ENCODE measurements at regions not wholly inside any gene's neighbourhood (a gene's known extent, or its start where the extent isn't known, plus 50 kb on each side); places are given as distances from the start of the nearest gene placed in this dataset.
"Not testable (repeated sequence)": the region's sequence is repeated elsewhere in the genome, so short reads cannot be mapped to it uniquely, and the experiment has no call there.

GRCh38 chr7:76117306-76117991, 69.5 kb downstream of the MDH2 start:
- not testable (repeated sequence) for DNase-seq (ENCODE audit: low read depth)

GRCh38 chr7:76118253-76119036, 70.5 kb downstream of the MDH2 start:
- not testable (repeated sequence) for DNase-seq (ENCODE audit: low read depth)

- no peak for DNase-seq (ENCODE audit: low read depth)
Measured at GRCh38 chr7:76121044-76121443, 73.1 kb downstream of the MDH2 start.

- DNase-seq (ENCODE audit: low read depth) = no peak
Measured at GRCh38 chr7:76122516-76123239, 74.8 kb downstream of the MDH2 start.

GRCh38 chr7:76123316-76123715, 75.4 kb downstream of the MDH2 start:
- DNase-seq (ENCODE audit: low read depth) = no peak

- no peak for DNase-seq (ENCODE audit: low read depth)
Measured at GRCh38 chr7:76125560-76125959, 76.1 kb upstream of the SRRM3 start.

- DNase-seq (ENCODE audit: low read depth) = no peak
Measured at GRCh38 chr7:76126632-76127031, 75.1 kb upstream of the SRRM3 start.

GRCh38 chr7:76129366-76129765, 72.3 kb upstream of the SRRM3 start:
- no peak for DNase-seq (ENCODE audit: low read depth)

GRCh38 chr7:76129836-76130235, 71.9 kb upstream of the SRRM3 start:
- DNase-seq (ENCODE audit: low read depth) = no peak

- DNase-seq (ENCODE audit: low read depth) = peak; percentile 57
Measured at GRCh38 chr7:76130661-76131060, 71.0 kb upstream of the SRRM3 start.

- DNase-seq (ENCODE audit: low read depth) = not testable (repeated sequence)
Measured at GRCh38 chr7:76131887-76132286, 69.8 kb upstream of the SRRM3 start.

GRCh38 chr7:76133164-76133775, 68.4 kb upstream of the SRRM3 start:
- no peak for DNase-seq (ENCODE audit: low read depth)

GRCh38 chr7:76133839-76134238, 67.9 kb upstream of the SRRM3 start:
- no peak for DNase-seq (ENCODE audit: low read depth)

- not testable (repeated sequence) for DNase-seq (ENCODE audit: low read depth)
Measured at GRCh38 chr7:76135263-76135662, 66.4 kb upstream of the SRRM3 start.

- DNase-seq (ENCODE audit: low read depth) = not testable (repeated sequence)
Measured at GRCh38 chr7:76138577-76139313, 63.0 kb upstream of the SRRM3 start.

GRCh38 chr7:76139670-76140069, 62.0 kb upstream of the SRRM3 start:
- DNase-seq (ENCODE audit: low read depth) = no peak

- not testable (repeated sequence) for DNase-seq (ENCODE audit: low read depth)
Measured at GRCh38 chr7:76140259-76140658, 61.4 kb upstream of the SRRM3 start.

GRCh38 chr7:76142861-76143260, 58.8 kb upstream of the SRRM3 start:
- no peak for DNase-seq (ENCODE audit: low read depth)

GRCh38 chr7:76144664-76145270, 56.9 kb upstream of the SRRM3 start:
- not testable (repeated sequence) for DNase-seq (ENCODE audit: low read depth)

- DNase-seq (ENCODE audit: low read depth) = no peak
Measured at GRCh38 chr7:76146374-76146773, 55.3 kb upstream of the SRRM3 start.

- not testable (repeated sequence) for DNase-seq (ENCODE audit: low read depth)
Measured at GRCh38 chr7:76148947-76149346, 52.7 kb upstream of the SRRM3 start.
